D721Med (cell line): ENCODE measurements at regions not wholly inside any gene's neighbourhood (a gene's known extent, or its start where the extent isn't known, plus 50 kb on each side); places are given as distances from the start of the nearest gene placed in this dataset.

Source experiments
- DNase-seq: peaks from one replicate; pipeline ENCODE4 v3.0.0; 2011; ENCODE audit warnings: low spot score; ENCODE audit not compliant: insufficient read length
- FAIRE-seq: peaks from 2 replicates; lab custom pipeline; 2011; peaks lifted over from hg19 to GRCh38; lab: Jason Lieb, UNC
- CTCF ChIP-seq: IDR thresholded peaks from 2 replicates; pipeline ENCODE4 v1.5.1; 2012; ENCODE audit warnings: mild to moderate bottlenecking, control low read depth; ENCODE audit not compliant: insufficient read depth; ENCODE audit errors: missing control alignments

- FAIRE-seq (no peak), DNase-seq (no peak)
- TF ChIP-seq CTCF, result no peak
These were observed 137.5 kb upstream of the CCND2 start for GRCh38 chr12:4135919-4136605.

- DNase-seq (no peak), FAIRE-seq (no peak)
- TF ChIP-seq CTCF, result no peak
These were observed 138.9 kb upstream of the CCND2 start for GRCh38 chr12:4134448-4135263.

- FAIRE-seq (no peak), DNase-seq (no peak)
These were observed 139.7 kb upstream of the CCND2 start for GRCh38 chr12:4133636-4134447.

GRCh38 chr12:4133029-4133428 is 140.5 kb upstream of the CCND2 start:
- FAIRE-seq, result no peak
- TF ChIP-seq CTCF, result no peak
- no peak for DNase-seq

More at GRCh38 chr12:4133636-4134447, 139.7 kb upstream of the CCND2 start:
- TF ChIP-seq CTCF, result no peak

GRCh38 chr12:4121506-4122020 is 152.0 kb upstream of the CCND2 start:
- no peak for TF ChIP-seq CTCF
- FAIRE-seq (no peak), DNase-seq (no peak)

GRCh38 chr12:4120316-4120917 is 153.1 kb upstream of the CCND2 start:
- no peak for FAIRE-seq
- DNase-seq, result no peak
- no peak for TF ChIP-seq CTCF
